ENCODE measurements at regions not wholly inside any gene's neighbourhood (a gene's known extent, or its start where the extent isn't known, plus 50 kb on each side); places are given as distances from the start of the nearest gene placed in this dataset.

GRCh38 chr4:63583007-63583406 is 826.2 kb downstream of the TECRL start:
- H3K27me3 ChIP-seq (replicated peaks in 1 of 7) = no peaks in the 10 kb centered on the region
- no peak for TF ChIP-seq POLR2AphosphoS5 (IDR thresholded peaks at IDR 0.05)
- no peak for TF ChIP-seq POLR2A (IDR thresholded peaks at IDR 0.05)
- TF ChIP-seq CTCF (IDR thresholded peaks at IDR 0.05 in 8 of 11, conservative IDR thresholded peaks at IDR 0.05 in 3 of 11) = no peak
- no peaks in the 10 kb centered on the region for H3K36me3 ChIP-seq
- H3K4me3 ChIP-seq = no peak overlapping the region
- no peaks in the 10 kb centered on the region for H3K4me1 ChIP-seq
- peaks cover 0 to 36% (median 24%) of the 10 kb centered on the region in 8 donors for H3K9me3 ChIP-seq
- intact Hi-C loops (cut with DNase I; ENCODE audit: low total_unique reads) = no loop called here
- H3K27ac ChIP-seq = no peak overlapping the region
- no peak for DNase-seq

- no peak overlapping the region for H3K27ac ChIP-seq
- DNase-seq = no peak
- TF ChIP-seq CTCF (IDR thresholded peaks at IDR 0.05 in 8 of 11, conservative IDR thresholded peaks at IDR 0.05 in 3 of 11) (no peak), POLR2A (IDR thresholded peaks at IDR 0.05) (no peak), POLR2AphosphoS5 (IDR thresholded peaks at IDR 0.05) (no peak)
- no peaks in the 10 kb centered on the region for H3K27me3 ChIP-seq (replicated peaks in 1 of 7)
- no peaks in the 10 kb centered on the region for H3K36me3 ChIP-seq
- intact Hi-C loops (cut with DNase I; ENCODE audit: low total_unique reads) = no loop called here
- 11 to 70% (median 67%) methylated on average over 1 of the region's 1 CpG for WGBS, 5 donors
- H3K4me1 ChIP-seq = no peaks in the 10 kb centered on the region
- H3K9me3 ChIP-seq = peaks cover 0 to 52% (median 34%) of the 10 kb centered on the region in 8 donors
- no peak overlapping the region for H3K4me3 ChIP-seq
Measured at GRCh38 chr4:63580796-63581475, 828.3 kb downstream of the TECRL start.

GRCh38 chr4:63578383-63578782 is 830.9 kb downstream of the TECRL start:
- Histone ChIP-seq H3K36me3 (no peaks in the 10 kb centered on the region), H3K4me1 (no peaks in the 10 kb centered on the region), H3K9me3 (peaks cover 0 to 74% (median 49%) of the 10 kb centered on the region in 8 donors), H3K4me3 (no peak overlapping the region), H3K27ac (no peak overlapping the region), H3K27me3 (replicated peaks in 1 of 7) (no peaks in the 10 kb centered on the region)
- TF ChIP-seq CTCF (IDR thresholded peaks at IDR 0.05 in 8 of 11, conservative IDR thresholded peaks at IDR 0.05 in 3 of 11) = no peak
- no peak for DNase-seq
- intact Hi-C loops (cut with DNase I; ENCODE audit: low total_unique reads) = no loop called here

GRCh38 chr4:63566658-63567057 is 842.6 kb downstream of the TECRL start:
- intact Hi-C loops (cut with DNase I; ENCODE audit: low total_unique reads) = no loop called here
- TF ChIP-seq POLR2A (IDR thresholded peaks at IDR 0.05) (no peak), POLR2AphosphoS5 (IDR thresholded peaks at IDR 0.05) (no peak)
- Histone ChIP-seq H3K36me3 (no peaks in the 10 kb centered on the region), H3K27me3 (replicated peaks in 1 of 7) (no peaks in the 10 kb centered on the region), H3K9me3 (peaks cover 0 to 41% (median 6%) of the 10 kb centered on the region in 8 donors), H3K27ac (no peak overlapping the region), H3K4me3 (no peak overlapping the region), H3K4me1 (no peaks in the 10 kb centered on the region)
- 40 to 54% (median 53%) methylated on average over 2 of the region's 2 CpGs for WGBS, 5 donors
- DNase-seq = no peak
